GM18507 (cell line): ENCODE measurements at regions not wholly inside any gene's neighbourhood (a gene's known extent, or its start where the extent isn't known, plus 50 kb on each side); places are given as distances from the start of the nearest gene placed in this dataset.

Source experiments
- DNase-seq: peaks from one replicate; pipeline ENCODE4 v3.0.0; 2011; ENCODE audit warnings: low read depth; ENCODE audit not compliant: insufficient read length; ENCODE audit errors: extremely low spot score
- FAIRE-seq: peaks from 2 replicates; lab custom pipeline; 2011; peaks lifted over from hg19 to GRCh38; lab: Jason Lieb, UNC

DNA sequence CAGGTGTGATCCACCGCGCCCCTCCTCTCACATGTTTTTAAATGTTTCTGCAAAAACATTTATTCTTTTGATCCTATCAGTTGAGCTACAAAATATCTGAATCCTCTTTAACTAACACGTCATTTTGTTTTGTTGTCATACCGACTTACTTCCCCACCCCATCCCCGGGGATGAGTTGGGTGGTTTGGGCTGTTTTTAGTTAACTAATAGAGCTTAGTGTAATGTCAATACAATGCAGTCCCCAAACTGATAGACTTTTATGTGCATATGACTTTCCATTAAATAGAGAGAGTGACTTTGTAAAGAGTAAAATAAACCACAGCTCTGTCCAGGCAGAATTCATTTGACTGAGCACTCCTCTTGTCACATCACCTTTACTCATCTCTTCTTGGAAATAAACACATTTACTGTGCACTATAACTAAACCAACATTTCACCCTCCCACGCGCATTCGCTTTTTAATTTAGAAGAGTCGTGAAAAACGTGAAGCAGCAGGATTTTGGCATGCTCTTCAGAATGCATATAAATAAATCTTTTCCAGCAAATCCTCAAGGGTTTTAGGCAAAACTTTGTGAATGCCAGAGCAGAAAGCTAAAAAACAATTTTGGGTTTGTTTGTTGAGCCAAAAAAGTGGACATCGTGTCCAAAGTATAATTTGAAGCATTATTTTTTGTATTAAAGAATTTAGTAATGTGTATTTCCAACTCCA lies 187.4 kb upstream of the MGMT start:
- DNase-seq = no peak
- FAIRE-seq = no peak

DNA sequence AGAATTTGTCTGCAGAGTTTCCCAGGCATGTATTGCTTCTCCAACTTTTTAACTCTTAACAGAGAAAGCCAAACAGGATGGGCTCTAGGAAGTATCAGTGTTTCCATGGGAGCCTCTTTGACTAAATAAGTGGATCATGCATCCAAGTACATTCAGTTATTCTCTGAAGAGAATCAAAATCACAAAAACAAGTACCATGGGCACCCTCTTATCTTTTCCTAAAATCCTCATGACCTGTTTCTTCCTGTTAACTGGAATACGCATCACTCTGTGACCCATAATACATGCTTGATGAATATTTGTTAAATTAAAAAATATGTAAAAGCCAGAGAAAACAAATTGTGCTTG lies 186.9 kb upstream of the MGMT start:
- FAIRE-seq (no peak), DNase-seq (no peak)

DNA sequence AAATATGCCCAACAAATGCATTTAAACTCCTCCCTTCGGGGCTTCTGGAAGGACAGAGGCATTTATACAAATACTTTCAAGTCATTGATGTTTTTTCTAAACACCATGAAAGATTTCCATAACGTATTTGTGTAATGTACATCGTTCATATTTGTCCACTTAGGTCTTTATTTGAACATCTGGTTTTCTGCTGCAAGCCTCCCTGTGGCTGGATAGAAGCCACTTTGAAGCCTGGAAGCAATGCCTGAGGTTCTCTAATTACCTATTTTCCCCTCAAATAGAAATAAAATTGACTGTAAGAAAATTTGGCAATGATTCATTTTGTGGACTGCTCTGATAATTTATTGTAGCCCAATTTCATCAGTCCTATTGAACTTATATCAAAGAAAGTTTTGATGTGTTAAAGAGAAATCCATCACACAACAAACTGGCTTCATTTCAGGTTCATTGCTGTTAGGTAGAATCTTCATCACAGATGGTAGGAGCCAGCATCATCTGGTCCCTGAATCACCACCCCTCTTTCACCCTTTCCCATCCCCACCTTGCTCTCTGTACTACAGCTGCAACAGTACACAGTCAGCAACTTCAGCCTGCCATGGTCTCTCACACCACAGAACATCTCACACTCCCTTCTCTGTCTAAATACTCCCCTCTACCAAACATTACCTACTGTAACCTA lies 186.0 kb upstream of the MGMT start:
- DNase-seq (no peak), FAIRE-seq (no peak)

DNA sequence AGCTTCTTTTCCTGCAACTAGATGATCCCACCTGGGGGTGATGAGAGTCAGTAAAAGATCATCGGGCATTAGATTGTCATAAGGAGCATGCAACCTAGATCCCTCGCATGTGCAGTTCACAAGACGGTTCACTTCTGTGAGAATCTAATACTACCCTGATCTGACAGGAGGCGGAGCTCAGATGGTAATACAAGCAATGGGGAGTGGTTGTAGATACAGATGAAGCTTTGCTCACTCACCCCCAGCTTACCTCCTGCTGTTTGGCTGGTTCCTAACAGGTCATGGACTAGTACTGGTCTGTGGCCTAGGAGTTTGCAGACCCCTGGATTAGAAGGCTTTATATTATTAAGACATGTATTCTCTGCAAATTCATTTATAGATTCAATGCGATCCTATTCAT lies 181.6 kb upstream of the MGMT start:
- FAIRE-seq (no peak), DNase-seq (no peak)

DNA sequence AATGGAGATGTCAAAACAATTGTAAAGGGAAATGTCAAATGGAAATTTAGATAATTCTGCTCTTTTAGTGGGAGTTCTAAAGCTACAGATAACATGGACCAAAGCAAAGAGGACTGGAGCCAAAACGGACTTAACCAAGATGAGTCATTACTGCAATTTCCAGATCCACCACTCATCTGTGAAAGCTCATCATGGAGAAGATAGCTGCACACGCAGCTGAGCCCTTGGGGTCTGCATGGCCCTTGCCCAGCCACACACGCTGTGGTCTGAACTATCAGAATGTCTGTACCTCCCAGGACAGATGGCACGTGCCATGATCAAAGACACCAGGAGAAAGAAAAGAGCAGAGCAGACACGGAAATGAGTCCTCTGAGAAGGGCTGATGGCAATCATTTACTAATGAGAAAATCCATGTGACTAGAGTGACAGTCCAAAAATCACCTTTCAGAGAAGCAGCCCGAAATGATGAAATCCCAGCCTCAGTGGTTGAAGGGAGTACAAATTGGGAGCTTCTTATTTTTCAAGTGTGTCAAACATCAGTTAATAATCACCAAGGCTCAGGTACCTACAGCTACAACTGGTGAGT lies 177.9 kb upstream of the MGMT start:
- DNase-seq (no peak), FAIRE-seq (no peak)

DNA sequence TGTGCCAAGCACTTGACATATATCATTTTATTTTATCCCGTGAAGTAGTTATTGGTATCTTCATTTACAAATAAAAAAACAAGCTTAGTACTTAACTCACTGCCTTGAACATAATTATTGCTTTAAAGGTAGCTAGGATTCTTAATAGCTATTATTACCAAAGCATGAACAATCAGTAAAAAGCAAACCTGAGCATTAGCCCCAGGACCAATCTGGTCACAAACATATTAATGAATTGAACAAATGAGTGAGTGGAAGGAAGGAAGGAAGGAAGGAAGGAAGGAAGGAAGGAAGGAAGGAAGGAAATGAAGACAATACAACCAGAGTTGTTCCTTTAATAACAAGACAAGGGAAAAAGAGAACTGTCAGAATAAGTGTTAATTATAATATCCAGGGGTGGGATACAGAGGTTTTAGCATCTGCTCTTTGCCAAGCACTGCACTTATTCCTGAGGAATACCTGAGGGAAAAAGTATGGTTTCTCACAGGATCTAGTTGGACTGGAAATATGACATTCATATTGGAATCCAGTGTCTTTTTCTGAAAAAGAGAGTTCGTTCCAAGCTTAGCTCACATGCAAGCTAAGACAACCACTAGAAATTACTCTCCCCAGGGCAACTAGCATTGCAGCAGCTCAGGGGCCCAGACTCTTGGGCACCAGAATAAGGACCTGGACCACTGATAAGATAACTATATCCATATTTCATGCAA lies 172.9 kb upstream of the MGMT start:
- DNase-seq (no peak), FAIRE-seq (no peak)

DNA sequence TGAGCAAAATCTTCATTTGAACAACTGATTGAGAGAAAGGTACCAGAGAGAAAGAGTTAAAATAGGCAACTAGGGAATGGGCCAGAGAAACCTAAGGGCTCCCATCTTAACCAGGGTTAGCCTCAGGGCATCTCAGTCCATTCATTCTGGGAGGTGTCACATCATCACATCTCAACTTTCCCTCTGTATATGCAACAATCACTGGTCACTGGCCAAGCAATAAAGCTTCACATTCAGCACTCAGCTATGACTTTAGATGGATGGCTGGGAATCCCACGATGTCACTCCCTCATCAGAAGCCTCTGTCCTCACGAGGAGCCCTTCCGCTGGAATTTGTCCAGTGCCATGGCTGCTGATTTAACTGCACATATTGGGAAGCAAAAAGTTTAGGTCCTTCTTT lies 172.1 kb upstream of the MGMT start:
- FAIRE-seq (no peak), DNase-seq (no peak)

DNA sequence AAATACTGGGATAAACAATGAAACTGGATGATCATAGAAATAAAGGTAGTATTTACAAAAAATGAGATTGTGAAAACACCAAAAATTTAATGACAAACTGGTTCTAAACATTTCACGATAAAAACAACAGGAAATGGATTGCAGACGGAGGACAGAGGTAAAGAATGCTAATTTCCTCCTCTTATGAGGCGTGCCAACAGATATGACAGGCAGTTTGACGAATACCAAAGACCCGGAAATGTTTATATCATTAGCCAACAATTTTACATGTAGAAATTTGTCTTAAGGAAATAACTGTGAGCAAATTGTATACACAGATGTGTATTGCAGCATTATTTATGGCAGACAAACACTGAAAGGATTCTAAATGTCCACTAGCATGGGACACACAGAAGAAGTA lies 162.0 kb upstream of the MGMT start:
- FAIRE-seq (no peak), DNase-seq (no peak)

DNA sequence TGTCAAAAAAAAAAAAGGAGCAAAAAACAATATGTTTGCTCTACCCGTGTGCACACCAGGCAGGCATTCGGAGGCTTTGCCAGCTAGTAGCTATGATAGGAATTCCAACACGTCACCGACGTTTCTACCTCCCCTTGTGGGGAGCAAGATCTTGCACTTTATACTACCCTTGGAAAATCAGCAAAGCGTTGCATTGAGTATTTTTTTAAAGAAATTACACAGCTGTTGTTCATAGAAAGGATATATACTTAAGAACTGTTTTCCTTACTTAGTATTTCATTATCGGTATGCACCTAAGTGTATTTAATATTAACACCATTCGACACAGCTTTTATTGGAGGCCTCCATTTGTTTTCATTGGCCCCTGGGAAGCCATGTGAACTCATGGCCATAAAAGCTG lies 159.9 kb upstream of the MGMT start:
- FAIRE-seq = no peak
- DNase-seq = no peak

DNA sequence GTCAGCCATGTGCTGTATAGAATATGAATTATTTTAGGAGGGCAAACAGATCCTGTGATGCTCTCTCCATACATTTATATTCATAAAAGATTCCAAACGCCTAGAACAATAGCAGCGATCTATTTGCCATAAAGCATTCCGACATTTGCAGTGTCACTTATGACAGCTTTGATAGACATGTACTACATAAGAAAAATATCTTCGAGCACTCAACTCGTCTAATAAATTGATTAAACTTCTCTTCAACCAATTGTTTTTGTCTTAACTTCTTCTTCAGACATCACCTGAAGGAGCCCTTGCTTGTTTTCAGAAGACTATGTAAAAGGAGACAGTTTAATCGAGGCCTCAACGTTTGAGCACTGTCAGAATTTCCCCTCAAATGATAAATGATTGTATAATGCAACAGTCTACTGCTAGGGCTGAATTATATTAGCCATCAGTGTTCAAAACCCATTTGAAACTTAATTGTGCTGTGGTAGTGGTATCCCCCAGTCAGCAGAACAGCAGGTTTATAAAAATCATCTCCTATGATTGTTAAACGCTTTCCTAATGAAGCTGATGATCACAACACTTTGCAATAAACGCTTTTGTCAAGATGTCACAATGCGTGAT lies 158.0 kb upstream of the MGMT start:
- FAIRE-seq (no peak), DNase-seq (no peak)

DNA sequence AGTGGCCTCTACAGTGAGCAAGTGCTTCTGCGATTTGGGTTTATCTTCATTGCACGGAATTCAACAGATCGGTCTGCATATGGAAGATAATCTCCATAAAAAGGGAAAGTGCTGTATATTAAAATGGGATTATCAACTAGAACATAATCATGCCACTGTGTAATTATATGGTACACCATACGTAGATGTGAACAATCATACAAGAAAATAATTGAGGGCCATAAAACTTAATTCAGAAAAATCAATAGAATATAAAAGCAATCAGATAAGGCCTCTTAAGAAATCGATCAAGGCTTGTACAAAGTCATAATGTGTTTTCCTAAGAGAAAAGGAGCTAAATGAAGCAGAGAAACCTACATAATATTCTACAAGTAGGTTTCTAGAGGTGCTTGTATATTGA lies 157.5 kb upstream of the MGMT start:
- no peak for DNase-seq
- FAIRE-seq = no peak

DNA sequence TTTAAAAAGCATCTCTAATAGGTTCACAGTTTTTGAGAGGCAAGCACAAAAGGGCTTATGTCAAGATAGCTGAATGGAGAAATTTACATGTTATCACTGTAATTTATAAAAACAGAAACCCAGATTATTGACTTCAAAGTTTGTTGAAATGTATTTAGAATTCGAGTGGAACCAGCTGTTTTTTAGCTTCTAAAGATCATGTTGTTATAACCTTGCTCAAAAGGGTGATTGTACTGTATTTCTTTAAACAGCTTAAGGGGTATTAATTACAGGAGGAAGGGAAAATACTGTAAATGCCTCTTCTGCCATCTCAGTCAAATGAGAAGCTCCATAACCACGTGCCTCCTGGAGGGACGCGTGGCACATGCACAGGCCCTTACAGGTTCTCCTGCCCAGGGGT lies 156.2 kb upstream of the MGMT start:
- DNase-seq = no peak

DNA sequence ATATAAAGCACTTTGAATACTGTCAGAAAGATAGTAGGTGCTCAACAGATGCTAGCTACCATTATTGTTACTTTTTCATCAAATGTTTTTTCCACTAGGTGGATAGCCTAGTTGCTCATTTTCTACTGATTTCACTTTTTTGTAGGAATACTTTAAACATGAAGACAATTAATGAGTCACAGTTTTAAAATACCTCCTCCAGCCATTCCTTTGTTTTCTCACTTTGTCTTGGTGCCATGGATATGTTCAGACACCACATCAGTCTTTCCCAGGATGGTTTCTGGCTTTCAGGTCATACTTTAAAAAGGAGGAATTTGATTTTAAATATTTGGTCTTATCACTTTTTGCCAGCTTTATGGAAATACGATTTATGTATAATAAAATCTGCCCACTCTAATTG lies 147.1 kb upstream of the MGMT start:
- no peak for DNase-seq
- no peak for FAIRE-seq

More for the DNA sequence above, 156.2 kb upstream of the MGMT start:
- no peak for FAIRE-seq

DNA sequence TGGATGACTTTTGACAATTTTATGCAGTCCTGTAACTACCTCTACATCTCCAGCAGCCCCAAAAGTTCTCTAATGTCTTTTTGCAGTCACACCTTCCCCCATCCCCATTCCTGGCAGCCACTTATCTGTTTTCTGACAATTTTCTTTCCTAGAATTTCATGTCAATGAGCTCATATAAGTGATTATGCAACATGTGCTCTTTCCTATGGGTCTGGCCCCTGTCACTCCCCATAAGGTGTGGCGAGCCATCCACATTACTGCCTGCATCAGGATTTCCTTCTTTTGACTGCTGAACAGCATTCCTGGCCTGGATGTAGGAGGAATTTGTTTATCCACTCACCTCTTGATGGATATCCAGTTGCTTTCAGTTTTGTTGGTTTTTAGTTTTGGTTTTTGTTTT lies 146.7 kb upstream of the MGMT start:
- no peak for FAIRE-seq
- no peak for DNase-seq

DNA sequence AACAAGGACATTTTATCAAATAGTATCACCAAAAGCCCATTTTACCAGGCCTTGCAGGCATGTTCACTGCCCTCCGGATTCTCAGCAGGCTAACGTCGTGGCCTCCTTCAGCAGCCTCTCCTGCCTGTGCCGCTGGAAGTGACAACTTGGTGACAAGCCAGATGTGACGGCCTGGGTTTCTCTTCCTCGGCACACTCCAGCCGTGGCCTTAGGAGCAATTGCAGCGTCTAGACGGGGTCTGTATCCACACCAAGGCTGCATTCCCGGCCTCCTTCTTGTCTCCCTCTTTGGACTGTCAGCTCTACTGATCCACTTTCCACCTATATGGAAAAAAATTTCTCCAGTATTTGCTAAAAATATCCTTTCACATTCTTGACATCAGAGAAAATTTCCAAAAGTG lies 145.3 kb upstream of the MGMT start:
- FAIRE-seq = no peak
- DNase-seq = no peak

DNA sequence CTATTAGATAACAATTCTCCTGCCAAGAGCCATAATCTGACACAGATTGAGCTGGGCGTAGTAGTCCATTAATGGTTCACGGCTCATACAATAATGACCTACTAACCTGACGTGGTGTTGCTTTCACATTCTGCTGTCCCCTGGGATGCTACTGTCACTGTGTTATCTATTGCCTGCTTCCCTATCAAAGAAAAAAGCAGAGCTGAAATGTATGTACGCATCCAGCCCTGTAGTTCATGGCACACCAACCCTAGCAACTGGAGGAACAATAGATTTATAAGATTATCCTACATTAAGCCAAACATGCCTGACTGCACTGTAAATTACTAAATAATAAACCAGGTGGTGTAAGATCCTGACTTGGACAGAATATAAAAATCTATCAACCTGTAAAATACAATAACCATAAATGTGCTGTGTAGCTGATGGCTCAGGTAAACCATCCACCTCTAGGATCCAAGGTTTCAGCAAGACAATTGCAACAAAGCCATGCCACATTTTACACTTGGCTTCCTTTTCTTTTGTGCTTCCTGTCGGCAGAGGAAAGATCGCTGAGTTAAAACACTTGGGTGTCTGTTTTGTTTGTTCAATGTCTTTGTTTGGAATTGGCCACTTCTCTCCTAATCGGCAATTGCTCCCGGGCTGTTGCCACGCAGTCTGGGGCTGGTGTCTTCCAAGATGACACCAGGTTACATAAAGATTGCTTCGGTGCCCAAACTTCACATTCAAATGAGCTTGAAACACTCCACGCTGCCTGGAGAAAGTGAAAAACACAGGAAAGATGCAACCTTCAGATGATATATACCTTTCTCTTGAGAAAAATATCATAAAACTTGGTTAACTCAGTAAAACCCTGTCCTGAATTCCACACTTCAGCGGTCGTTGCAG lies 143.9 kb upstream of the MGMT start:
- no peak for DNase-seq
- no peak for FAIRE-seq

DNA sequence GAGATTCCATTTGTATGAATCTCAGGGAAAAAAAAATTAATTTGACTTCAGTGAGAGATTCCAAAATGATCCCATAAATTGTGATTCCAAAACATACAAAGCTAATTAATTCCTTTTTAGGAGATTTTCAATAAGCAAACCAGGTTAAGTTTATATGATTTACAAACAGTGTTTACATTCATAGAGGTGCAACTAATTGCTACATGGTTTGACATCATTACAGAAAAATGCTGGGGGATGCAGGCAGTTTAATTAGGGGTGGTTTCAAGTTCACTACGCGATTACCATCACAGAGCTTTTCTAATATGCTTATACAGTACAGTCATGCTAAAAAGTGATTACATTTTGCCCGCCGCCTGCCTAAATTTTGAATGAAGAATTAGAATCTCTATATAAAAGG lies 143.2 kb upstream of the MGMT start:
- no peak for FAIRE-seq
- no peak for DNase-seq

DNA sequence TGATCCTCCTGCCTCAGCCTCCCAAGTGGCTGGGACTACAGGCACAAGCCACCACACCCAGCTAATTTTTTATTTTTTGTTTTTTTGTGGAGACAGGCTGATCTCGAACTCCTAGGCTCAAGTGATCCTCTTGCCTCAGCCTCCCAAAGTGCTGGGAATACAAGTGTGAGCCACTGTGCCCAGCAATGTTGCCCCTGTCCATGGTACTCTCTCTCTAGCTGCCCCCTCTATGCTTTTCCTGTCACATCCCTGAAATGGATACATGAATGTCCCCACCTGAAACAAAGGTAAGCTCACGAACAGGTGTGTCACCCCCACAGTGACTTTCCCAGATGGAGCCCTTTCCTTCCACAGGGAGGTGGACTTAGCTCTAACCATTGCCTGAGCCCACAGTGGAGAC lies 141.1 kb upstream of the MGMT start:
- no peak for FAIRE-seq
- no peak for DNase-seq

DNA sequence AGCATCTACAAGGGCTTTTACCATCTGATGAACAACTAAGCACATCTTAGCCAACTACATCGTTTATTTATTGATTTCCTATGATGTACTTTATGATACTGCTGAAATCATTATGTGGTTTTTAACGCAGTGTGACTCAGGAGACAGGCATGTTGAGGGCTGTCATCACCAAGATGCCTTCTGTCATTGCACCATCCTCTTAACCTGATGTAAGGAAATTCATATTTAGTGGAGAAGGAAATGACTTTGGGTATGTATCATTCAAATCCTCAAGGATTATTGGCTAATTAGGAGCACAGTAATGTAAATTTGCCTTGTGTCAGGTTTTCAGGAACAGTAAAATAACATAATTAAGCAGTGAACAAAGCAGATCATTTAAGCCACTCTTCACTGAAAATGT lies 138.5 kb upstream of the MGMT start:
- no peak for FAIRE-seq

More for the DNA sequence above, 138.5 kb upstream of the MGMT start:
- DNase-seq = no peak
